Dermis microvascular lymphatic vessel endothelial cell (primary cell): ENCODE measurements at regions not wholly inside any gene's neighbourhood (a gene's known extent, or its start where the extent isn't known, plus 50 kb on each side); places are given as distances from the start of the nearest gene placed in this dataset.
A peak's percentile ranks its signal among the peaks of the same experiment; 100 is the strongest.

ENCODE experiments used
- DNase-seq, 2 donors: peaks; one replicate each; pipeline versions ENCODE4 v3.0.0 to v3.0.0-alpha.2; 2010; ENCODE audit warnings: low read depth in 2 of 2

- DNase-seq = no peak
Measured at GRCh38 chr3:66165660-66166059, 55.1 kb upstream of the SLC25A26 start.

GRCh38 chr3:66164155-66164554 lies 56.6 kb upstream of the SLC25A26 start:
- DNase-seq = no peak

GRCh38 chr3:66163222-66163621 lies 57.6 kb upstream of the SLC25A26 start:
- DNase-seq = no peak

DNA sequence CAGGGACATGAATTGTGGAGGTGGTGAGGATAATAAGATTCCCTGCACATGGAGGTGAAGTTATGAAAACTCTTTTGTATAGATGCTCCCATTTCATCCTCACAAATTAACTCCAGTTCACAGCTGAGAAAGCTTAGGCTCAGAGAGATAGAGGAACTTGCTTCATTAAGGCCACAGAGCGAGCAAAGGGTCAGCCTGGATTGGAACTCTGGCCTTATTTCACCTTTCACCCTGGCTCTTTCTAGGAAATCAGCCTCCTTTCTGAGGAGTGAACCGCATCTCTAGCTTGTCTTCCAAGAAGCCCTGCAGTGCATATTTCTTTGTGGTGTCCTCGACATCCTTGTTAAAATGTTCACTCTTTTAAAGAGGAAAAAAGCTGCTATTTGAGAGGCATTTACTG lies 58.0 kb upstream of the SLC25A26 start:
- DNase-seq = no peak

DNA sequence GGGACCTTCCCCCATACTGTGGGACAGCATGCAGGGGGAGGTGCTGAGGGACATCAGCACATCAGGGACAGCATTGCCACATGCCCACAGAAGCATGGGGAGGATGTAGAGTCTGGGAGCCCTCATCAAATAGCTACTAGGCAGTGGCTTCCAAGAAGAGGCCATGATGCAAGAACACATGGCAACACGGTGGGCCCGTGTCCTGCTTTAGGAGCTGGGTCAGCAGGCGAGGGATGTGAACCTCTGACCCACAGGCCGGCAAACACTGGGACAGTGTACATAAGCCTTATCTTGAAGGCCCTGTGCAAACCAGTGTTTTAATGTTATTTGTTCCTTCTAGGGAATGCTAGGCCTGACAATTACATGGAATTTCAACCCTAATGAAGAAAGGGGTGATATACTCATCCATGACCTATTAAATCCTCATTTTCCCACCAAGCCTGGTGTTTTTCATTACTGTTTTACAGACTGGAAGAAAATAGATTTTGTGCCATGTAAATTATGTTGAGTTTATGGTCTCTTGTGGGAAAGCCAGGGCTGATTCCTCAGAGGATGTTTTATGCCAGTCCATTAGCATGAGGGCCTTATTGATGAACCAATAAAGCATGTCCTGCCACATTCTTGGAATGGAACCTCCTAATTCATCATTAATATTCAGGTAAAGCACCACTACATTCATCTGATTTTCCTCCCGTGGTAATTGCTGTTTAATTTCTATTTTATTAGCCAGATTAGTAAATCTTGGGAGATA lies 61.7 kb upstream of the SLC25A26 start:
- no peak for DNase-seq

DNA sequence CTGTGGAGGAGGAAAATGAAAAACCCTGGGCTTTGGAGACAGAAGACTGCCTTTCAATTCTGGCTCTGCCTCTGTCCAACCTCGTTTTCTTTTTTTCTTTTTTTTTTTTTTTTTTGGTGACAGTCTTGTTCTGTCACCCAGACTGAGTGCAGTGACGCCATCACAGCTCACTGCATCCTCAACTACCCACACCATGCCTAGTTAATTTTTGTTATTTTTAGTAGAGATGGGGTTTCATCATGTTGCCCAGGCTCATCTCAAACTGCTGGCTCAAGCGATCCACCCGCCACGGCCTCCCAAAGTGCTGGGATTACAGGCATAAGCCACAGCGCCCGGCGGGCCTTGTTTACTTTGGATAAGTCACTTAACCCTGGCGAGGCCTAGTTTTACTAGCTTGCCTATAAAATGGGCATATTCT lies 66.3 kb upstream of the SLC25A26 start:
- DNase-seq = no peak

GRCh38 chr3:66153481-66154443 lies 67.0 kb upstream of the SLC25A26 start:
- DNase-seq = no peak

DNA sequence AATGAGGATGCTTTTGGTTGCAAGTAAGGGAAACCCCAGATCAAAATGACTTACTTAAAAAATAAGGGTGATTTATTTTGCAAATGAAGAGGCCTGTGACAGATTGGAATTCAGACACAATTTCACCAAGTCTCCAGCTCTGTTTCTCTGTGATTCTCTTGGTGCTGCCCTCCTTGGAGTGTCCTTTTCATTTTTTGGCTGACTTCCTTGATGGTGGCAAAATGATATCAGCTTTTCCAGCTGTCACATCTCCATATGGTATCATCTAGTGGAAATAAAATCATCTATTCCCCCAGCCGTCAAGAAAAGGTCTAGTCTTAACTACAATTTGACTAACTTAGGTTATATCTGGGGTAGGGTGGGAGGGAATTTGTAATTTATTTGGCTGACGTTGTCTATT lies 68.5 kb upstream of the SLC25A26 start:
- DNase-seq = no peak

GRCh38 chr3:66150977-66151376 lies 69.8 kb upstream of the SLC25A26 start:
- no peak for DNase-seq

- no peak for DNase-seq
Measured at GRCh38 chr3:66149269-66149668, 71.5 kb upstream of the SLC25A26 start.

DNA sequence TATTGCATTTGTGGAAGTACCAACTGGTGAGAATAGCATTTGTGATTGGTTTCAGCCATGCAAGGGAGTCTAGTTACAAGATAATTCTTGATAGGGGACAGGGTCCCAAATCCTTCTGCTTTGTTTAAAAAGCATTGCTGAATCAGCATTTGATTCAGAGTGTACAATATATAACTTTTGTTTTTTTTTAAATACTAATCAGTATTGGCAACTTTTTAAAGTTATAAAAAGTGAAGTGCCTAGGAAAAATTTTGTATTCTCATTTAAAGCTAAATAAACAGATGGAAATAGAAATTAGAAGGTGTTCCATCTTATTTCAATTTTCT lies 75.4 kb upstream of the SLC25A26 start:
- no peak for DNase-seq

GRCh38 chr3:66144568-66145407 lies 76.0 kb upstream of the SLC25A26 start:
- DNase-seq = no peak

DNA sequence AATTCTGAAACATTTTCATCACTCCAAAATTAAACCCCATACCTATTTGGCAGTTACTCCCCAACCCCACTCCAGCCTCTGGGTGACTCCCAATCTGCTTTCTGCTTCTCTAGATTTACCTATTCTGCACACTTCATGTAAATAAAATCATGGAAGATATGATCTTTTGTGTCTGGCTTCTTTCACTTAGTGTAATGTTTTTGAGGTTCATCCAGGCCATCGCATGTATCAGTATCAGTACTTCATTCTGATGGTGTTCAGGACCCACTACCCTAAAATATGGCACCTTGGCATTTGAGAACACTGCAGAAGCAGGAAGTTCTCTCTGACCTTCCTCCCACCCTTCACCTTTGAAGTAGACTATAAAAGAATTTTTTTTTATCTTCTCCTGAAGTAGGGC lies 78.7 kb upstream of the SLC25A26 start:
- DNase-seq = no peak

DNA sequence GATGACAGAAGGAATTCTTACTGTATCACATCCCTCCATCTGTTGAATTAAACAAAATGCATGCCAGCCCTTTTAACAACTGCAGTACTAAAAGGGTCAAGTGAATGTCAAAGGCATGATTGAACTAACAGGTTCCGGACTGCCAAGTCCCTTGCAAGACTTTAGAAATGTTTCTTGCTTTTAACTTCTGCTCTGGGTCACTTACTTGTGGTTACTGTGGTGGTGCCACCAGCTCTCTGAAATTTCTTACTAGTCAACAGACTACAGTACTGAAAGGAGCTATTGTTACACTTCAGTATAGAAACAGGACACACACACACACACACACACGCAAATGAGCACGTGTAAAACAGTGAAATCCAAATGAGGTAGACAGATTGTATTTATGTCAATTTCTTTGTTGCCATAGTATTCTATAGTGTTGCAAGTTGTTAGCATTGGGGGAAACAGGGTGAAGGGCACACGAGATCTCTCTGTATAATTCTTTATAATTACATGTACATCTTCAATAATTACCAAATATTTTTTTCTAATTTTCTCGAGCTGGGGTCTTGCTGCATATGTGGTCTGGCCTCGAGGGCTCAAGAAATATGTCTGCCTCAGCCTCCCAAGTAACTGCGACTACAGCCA lies 79.9 kb upstream of the SLC25A26 start:
- no peak for DNase-seq

DNA sequence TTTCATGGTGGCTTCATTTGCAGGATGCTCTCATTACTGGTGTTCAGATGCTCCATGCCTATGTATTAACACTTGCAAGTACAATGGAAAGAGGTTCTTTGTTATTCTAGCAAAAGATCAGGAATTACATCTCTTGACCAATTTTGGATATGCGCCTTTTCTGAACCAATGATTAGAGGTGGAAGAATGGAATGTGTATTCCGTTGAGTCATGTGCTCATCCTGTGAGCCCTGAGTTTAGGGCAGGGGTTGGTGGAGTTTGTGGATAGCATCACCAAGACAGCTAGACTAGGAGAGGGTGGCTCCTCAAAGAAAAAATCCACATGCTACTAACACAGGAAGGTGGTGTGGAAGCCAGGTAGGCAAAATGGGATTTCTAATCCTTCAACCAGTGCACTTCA lies 80.7 kb upstream of the SLC25A26 start:
- no peak for DNase-seq

GRCh38 chr3:66139415-66139814 lies 81.4 kb upstream of the SLC25A26 start:
- no peak for DNase-seq

GRCh38 chr3:66138336-66139313 lies 82.2 kb upstream of the SLC25A26 start:
- DNase-seq = peak; percentile 74 to 83

- peak; percentile 43 to 45 for DNase-seq
Measured at GRCh38 chr3:66136597-66136996, 84.2 kb upstream of the SLC25A26 start.

DNA sequence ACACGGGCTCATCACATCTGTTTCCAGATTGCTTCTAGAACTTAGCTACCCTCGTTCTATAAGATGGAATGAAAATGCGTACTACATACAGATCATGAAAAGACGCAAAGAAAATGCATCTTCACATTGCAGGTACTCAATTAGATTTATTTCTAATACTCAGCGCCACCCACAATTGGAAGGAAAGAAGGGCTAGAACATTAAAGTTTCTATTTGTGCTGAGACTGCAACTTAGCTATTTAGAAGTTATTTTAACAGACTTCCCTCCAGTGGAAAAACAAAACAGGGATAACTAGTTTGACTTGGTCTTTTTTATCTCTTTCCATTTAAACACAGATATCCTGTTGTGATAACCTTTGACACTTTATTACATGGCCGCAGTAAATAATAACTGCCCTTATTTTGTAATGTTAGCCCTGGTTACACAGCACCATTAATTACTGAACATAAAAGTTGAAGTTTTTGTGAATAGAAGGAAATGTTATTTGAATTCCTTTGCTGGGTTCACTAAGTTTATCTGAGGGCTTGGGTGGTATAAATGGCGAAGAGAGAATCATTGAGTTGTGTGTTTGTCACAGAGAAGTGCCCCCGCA lies 86.9 kb upstream of the SLC25A26 start:
- peak; percentile 90 to 92 for DNase-seq
